HG02852 (cell line): ENCODE measurements at regions not wholly inside any gene's neighbourhood (a gene's known extent, or its start where the extent isn't known, plus 50 kb on each side); places are given as distances from the start of the nearest gene placed in this dataset.
"Not testable (repeated sequence)": the region's sequence is repeated elsewhere in the genome, so short reads cannot be mapped to it uniquely, and the experiment has no call there.

Source experiments
- ATAC-seq: cut with Tn5 transposase; IDR thresholded peaks from one replicate; pipeline ENCODE4 v1.9.1; 2021; ENCODE audit warnings: mild to moderate bottlenecking, moderate library complexity; ENCODE audit not compliant: unreplicated experiment

GRCh38 chr5:91917037-91917814, 534.1 kb upstream of the ARRDC3 start:
- not testable (repeated sequence) for ATAC-seq

DNA sequence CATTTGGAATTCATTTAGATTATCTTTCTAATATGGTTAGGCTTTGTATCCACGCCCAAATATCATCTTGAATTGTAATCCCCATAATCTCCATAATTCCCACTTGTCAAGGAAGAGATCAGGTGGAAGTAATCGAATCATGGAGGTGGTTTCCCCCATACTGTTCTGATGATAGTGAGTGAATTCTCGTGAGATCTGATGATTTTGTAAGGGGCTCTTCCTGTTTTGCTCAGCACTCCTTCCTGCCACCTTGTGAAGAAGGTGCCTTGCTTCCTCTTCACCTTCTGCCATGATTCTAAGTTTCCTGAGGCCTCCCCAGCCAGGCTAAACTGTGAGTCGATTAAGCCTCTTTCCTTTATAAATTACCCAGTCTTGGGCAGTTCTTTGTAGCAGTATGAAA, 527.5 kb upstream of the ARRDC3 start:
- no peak for ATAC-seq

DNA sequence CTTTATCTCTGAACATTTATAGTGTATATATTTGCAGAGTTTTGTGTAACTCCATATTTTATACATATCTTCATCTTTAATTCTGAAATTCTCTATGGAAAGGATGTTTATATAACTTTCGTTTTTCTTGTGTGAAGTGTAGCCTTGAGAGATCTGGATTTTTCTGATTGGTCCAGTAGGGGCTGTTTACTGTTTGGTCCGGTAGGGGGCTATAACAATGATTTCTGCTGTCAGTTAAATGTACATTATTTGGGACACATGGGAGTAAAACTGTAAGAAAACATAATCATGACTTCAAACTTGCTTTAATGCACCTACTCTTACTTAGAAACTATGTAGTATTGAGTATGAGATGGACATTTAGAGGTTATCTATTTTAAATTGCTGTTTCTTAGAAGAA, 527.1 kb upstream of the ARRDC3 start:
- ATAC-seq, result no peak

GRCh38 chr5:91906494-91906893, 523.4 kb upstream of the ARRDC3 start:
- ATAC-seq, result no peak

DNA sequence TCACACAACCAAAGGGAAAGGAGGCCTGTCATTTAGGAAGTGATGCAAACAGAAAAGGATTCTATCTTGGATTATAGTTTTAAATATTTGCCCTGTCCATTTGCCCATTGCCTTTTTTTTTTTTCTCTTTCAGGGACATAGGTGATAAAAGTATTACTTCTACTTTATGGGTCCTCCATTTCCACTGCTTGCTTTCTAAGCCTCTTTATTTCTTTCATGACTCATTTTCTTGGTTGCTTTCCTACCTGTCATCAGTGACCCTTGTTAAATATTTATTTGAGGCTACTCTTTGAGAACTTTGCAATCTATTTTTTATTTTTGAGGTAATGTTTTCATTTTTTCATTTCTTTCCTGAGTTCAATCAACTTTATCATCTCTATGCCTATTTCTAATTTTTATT, 522.9 kb upstream of the ARRDC3 start:
- ATAC-seq, result no peak

GRCh38 chr5:91898898-91899297, 515.8 kb upstream of the ARRDC3 start:
- no peak for ATAC-seq

DNA sequence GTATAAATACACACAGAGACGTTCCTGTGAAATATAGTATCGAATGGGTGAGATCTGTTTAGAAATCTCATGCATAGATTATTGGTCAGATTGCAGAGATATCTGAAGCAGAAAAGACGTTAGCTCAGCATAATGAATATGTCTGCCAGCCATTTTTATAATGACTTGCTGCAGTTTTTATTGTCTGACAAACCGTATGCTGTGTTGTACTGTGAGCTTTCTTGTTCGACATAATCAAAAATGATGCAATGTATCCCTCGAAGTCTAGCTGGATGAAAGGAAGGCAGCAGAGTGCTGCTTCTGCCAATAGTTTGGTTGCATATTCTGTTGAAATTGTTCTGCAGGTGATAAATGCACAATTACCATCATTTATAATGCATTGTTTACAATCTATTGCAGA, 514.9 kb upstream of the ARRDC3 start:
- ATAC-seq, result no peak

DNA sequence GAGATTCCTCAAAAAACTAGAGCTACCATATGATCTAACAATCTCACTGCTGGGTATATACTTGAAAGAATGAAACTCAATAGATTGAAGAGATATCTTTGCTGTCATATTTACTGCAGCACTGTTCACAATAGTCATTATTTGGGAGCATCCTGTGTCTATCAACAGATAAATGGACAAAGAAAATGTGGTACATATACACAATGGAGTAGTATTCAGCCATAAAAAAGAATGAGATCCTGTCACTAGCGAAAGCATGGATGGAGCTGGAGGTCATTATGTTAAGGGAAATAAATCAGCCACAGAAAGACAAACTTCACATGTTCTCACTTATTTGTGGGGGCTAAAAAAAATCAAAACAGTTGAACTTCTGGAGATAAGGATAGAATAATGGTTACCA, 505.7 kb upstream of the ARRDC3 start:
- no peak for ATAC-seq

DNA sequence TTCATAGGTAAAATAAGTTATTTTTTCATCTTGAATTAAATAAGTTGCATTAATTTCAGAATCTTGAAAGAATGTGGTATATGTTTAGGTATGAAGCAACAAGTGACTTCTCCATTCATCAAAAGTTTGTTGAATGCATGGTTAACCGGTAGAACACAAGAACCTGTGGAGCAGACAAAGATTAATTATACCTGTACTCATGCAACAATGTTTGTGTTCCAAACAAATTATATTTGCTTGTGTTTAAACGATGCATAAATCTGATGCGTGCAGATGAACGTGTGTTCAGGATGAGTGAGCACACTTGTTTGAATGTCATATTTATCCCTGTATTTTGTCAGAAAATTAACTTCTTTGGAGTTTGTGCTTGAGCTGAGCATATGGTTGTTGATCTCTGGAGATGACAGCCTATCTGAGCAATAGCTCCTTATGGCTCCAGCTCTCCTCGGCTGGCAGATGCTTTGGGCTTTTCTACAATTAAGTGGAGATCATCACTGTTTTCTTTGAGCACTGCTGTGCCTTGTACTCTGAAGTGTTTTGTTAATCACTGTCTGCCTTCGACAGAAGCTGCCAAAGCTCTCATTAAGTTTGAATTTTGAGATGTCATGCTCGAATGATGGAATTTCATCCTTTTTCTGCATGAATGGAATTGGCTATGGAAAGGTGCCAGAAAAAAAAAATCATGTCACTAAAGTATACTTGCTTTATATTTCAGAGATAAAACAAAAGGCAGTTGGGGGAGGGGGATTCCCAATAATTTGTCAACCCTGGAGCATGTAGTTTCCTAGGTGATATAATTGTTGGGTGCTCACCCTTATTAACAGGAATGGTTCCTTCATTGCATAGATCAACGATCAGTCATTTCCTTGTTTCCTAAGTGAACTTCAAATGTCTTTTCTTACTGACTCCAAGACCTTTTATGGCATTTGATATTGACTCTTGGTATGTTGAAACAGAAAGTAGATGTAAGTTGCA, 502.5 kb upstream of the ARRDC3 start:
- no peak for ATAC-seq

DNA sequence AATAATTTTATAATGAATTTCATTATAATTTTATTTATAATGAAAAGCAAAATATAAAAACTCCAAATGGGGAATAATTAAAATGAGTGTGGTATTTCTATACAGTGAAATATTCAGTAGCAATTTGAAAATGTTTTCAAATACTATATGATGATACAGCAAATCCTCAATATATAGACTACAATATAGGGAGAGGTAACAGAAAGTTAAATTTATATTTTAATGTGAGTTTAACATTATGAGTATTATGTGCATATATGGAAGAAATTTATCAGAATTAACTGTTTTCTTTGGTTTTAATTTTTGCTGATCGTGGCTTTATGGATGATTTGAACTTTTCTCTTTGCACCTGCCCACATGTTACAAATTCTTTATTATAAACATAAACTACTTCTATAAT, 500.9 kb upstream of the ARRDC3 start:
- ATAC-seq, result no peak

- ATAC-seq, result no peak
Measured at GRCh38 chr5:91875196-91875779, 492.2 kb upstream of the ARRDC3 start.

GRCh38 chr5:91867799-91868198, 484.7 kb upstream of the ARRDC3 start:
- no peak for ATAC-seq

GRCh38 chr5:91865915-91866314, 482.8 kb upstream of the ARRDC3 start:
- ATAC-seq, result no peak

GRCh38 chr5:91864962-91865361, 481.8 kb upstream of the ARRDC3 start:
- ATAC-seq, result no peak

GRCh38 chr5:91851670-91852069, 468.6 kb upstream of the ARRDC3 start:
- no peak for ATAC-seq

GRCh38 chr5:91850031-91850430, 466.9 kb upstream of the ARRDC3 start:
- no peak for ATAC-seq

DNA sequence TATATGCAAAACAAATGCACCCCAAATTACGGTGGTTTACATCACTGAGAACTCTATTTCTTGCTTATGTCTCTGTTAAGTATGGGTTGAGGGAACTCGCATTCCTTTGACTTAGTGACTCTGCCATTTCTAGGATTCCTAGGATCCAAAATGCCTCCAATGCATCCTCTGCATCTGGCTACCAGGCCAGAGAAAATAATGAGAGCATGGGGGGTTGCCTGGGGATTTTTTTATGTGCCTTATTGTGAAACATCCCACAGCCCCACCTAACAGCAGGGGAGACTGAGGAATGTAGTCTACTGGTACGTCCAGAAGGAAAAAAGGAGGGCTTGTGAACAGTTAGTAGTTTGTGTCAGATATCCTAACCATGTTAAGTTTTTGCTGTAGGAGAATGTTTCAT, 466.0 kb upstream of the ARRDC3 start:
- ATAC-seq, result no peak

DNA sequence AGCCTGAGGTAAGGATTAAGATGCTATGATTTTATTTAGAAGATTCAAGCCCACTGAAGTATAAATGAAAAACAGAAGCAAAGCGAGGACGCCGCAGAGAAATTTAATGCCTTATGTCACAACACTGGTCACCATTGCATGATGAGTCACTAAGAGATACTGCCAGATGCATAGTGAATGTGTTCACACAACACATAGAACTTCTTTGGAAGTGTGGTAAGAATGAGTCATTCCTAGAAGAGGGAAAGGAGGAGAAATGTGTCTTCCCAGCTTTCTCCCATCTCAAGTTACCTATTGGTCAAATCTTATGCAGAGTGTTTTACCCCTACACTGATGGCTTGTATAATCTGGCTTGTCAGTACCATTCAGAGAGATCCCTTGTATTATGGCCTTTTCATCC, 465.3 kb upstream of the ARRDC3 start:
- ATAC-seq, result no peak

DNA sequence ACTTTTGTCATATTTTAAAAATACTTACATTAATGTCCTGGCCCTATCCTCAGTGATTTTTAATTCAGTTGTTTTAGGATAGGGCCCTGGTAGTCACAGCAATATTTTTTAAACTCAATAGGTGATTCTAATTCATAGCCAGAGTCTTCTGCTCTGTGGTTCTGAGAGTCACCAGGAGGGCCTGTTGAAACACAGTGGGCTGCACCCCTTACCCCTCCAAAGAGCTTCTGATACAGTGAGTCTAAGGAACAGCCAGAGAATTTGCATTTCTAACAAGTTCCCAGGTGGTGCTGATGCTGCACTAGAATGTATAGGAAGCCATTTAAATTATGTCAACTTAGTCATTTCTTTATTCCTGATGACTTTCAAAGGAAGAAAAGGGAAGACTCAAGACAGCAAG, 458.3 kb upstream of the ARRDC3 start:
- no peak for ATAC-seq

DNA sequence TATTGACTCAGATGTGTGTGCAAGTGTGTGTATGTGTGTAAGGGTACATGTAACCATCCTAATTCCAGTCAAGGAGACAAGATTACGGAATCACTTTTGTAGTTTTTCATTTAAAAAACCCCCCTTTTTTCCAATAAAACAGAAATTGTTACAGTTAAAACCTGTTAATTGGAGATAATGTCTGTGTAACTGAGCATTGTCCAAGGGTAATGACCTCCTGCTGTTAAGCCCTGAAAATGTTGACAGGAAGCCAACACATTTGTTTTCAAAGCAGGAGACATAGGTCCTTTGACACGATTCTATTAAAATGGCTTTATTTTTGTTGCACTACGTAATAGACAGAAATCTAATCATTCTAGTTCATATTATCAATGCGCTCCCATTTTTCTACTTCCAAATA, 457.3 kb upstream of the ARRDC3 start:
- ATAC-seq, result no peak

- ATAC-seq, result no peak
Measured at GRCh38 chr5:91839721-91840120, 456.6 kb upstream of the ARRDC3 start.

- ATAC-seq, result no peak
Measured at GRCh38 chr5:91839233-91839632, 456.1 kb upstream of the ARRDC3 start.
